EH (cell line): ENCODE measurements at regions not wholly inside any gene's neighbourhood (a gene's known extent, or its start where the extent isn't known, plus 50 kb on each side); places are given as distances from the start of the nearest gene placed in this dataset.

Experiments used
- DNase-seq: peaks from one replicate; pipeline ENCODE4 v3.0.0-alpha.2; 2015; ENCODE audit warnings: low read depth

GRCh38 chr14:65794674-65795279, 382.2 kb downstream of the FUT8 start:
- DNase-seq = no peak

- no peak for DNase-seq
These were observed 385.7 kb downstream of the FUT8 start for GRCh38 chr14:65798216-65798615.

DNA sequence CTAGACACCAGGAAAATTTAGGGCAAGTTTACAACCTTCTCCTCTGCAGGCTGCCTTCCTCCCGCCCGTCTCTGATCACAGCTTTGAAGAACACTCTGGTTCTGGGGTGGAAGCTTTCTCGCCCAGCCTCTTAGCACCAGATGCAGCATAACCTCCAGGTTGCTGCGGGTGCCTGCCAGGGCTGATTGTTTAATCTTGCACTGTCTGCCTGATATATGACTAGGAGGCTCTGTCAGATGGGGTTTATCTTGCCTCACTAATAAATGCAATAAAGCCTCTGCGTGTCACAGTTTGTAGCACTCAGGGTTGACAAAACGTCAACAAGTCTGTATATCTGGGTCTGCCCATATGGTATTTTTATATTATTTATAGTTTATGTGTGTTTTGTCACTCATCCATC, 388.2 kb downstream of the FUT8 start:
- no peak for DNase-seq

DNA sequence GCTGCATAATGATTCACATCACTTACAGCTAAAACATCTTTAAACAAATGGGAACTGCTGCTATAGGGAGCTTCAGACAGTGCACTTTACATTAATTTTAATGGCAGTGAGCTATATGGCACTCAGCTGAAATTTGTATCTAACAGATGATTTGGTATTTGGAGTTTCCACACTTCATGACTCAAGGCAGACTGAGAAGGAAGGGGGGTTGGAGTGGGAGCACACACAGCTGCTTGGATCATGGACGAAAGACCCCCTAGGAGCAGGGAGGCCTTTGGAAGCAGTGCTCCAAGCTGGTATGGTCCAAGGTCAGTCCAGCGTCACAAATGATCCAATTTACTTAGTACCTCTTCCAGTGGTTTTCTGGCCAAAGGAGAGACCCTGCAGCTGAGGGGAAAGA, 389.7 kb downstream of the FUT8 start:
- DNase-seq = no peak

- DNase-seq = no peak
These were observed 391.4 kb downstream of the FUT8 start for GRCh38 chr14:65803885-65804284.

- no peak for DNase-seq
These were observed 392.0 kb downstream of the FUT8 start for GRCh38 chr14:65804439-65805112.

- no peak for DNase-seq
These were observed 392.6 kb downstream of the FUT8 start for GRCh38 chr14:65805113-65805473.

- DNase-seq = no peak
These were observed 395.9 kb downstream of the FUT8 start for GRCh38 chr14:65808390-65808789.

DNA sequence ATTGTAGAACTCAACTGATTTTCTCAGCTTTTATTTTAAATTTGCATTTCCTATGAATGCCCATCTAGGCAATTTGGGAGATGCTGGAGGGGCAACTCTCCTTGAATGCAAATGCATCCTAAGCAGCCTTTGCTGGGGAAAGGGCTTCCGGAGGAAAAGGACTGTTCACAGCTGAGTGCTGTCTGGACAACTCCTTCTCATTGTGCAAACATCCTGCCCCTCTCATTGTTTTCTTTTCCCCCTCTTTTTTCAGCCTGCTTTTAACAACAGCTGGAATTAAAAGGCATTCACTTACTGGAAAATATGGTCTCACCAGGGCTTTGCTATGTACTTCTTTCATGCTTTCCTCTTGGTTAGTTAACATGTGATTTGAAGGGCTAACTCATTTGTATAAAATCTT, 397.8 kb downstream of the FUT8 start:
- no peak for DNase-seq

DNA sequence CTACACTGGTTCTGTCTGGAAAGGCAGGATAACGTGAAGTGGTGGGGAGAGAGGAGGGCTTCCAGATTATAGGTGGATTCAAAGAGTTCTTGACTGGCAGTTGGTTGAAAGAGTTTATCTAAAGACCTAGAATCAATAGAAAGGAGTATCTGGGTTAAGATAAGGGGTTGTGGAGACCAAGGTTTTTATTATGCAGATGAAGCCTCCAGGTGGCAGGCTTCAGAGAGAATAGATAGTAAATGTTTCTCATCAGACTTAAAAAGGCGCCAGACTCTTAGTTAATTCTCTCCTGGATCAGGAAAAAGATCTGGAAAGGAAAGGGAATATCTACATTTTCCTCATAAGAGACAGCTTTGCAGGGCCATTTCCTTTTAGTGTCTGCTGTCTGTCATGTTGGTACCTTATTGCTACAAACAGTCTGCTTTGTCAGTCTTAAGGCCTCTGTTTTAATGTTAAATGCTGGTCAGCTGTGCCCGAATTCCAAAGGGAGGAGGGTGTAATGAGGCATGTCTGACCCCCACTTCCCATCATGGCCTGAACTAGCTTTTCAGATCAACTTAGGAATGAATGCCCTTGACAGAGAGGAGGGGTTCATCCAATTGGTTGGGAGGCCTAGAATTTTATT, 401.3 kb downstream of the FUT8 start:
- DNase-seq = no peak

DNA sequence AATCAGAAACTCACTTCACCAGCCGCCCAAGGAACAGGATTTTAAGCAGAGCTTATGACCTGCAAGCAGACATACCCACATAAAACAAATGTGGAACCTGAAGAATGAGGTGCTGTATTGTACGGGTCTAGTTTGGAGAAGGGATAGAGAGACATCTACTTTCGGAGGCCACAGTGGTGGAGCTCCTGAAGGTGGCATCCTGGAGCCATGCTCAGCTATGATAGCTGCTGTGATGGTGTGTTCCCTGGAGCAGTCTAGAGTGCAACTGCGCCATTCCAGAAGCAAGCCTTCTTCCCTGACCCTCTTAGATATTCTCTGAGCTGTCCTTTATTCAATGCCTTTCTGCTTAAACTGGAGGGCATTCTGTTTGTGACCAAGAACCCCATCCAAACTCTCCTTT, 402.6 kb downstream of the FUT8 start:
- DNase-seq = no peak

DNA sequence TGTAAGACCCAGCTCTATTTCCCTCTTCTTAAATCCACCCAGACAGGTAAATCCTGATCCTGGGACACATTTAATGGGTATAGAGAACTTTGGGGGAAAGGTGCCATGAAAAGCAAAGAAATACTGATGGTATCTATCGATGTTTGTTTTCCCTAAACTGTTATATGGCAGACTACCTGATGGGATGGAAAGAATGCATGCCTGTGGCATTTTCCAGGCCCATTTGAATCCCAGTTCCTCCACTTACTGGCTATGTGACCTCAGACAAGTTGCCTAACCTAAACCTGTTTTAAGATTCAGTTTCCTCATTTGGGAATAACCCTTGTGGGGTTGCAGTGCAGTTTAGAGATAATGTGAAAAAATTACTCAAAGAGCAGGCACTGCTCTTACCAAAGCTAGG, 404.5 kb downstream of the FUT8 start:
- no peak for DNase-seq

GRCh38 chr14:65819569-65819968, 407.0 kb downstream of the FUT8 start:
- DNase-seq = no peak

DNA sequence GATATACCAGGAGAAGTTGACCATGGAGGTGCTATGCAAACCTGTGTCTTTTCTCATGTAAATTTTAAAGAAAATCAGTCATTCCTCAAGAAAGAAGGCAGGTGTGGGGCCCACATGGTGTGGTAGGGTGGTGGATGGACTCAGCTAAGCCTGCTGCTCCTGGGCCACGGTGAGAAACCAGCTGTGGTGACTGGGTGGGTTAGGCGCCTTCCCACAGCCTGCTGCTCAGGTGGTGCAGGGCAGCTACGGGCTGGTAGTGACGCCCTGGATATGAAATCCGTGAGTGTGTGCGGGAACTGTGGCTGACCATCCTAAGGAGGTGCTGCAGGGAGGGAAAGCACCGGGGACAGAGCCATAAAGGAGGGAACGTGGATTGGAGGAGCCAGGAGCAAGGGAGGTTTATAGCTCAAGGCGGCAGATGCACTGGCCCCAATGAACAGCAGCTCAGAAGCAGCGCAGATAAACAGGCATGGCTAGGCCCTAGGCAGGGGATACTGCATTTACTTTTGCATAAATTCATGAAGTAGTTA, 408.8 kb downstream of the FUT8 start:
- DNase-seq = no peak

DNA sequence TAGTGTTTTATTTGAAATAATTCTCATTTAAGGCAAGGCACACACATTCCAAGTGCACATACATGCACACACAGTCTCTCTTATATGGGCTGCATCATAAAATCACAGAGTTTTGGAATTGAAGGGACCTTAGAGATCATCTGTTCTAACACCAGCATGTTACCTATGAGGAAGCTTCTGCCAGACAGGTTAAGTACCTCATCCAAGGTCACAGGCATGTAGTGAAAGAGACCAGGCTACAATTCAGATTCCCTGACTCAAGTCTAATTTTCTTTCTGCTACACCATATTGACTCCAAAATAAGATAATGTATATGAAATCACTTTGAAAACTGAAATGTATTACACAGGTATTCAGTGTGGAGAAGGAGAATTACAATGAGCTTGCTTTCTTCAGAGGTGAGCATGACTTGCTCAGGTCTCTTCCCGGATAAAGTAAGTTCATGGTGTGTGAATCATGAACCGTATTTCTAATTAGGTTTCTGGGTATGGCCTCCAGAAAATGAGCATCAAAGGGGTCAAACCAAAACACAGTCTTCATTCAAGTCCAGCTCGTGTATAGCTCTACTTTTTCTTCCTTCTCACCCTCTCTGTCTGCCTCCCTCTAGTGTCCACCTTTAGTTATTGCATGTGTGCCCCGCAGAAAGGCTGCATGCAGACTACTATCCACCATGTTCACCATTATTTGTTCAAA, 411.9 kb downstream of the FUT8 start:
- DNase-seq = peak; percentile 69

DNA sequence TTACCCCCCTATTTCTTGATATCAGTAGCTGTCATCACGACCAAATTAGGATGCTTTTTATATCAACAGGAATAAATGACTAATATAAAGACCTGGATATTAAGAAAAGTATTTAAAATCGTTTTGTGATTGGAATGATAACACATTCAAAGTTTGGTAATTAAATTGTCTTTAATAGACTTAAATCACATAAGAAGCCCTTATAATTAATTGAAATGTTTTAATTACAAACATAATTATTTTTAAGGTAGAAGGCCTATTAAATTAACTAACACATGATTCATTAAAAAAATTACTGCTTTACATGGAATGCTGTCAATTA, 412.4 kb downstream of the FUT8 start:
- DNase-seq = no peak

DNA sequence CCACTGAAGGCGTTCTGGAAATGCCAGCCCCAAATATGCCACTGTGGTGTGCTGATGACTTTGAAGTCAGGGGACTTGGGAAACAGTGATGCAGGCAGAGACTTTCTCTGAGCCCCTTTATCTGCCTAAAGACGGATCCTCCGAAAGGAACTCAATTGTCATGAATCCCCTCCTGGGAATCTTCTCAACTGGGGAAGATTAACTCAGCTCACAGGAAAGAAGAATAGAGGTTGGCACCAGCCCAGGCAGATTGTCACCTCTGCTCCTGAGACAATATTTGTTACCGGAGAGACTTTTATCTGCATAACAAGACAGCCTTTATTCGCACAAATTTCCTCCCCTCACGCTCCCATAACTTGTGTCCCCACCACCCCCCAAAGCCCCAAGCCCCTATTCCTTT, 414.4 kb downstream of the FUT8 start:
- DNase-seq = no peak

- DNase-seq = no peak
These were observed 415.0 kb downstream of the FUT8 start for GRCh38 chr14:65827520-65827919.

DNA sequence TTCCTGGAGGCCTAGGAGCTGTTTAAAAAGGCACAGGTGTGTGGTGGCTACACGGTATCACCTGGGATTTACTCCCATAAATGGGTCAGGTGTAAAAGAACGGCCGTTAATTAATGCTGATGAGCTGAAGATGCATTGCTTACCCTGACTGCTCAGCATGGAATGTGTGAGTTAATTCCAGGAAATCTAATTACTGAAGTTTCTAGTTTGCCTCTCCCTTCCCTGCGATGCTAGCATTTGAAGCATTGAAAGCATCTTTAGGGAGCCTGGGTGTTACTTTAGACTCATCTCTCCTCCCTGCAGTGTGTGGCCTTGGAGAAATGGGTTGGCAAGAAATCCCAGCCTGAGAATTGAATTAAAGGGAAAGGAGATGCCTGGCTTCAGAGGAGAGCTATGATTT, 415.9 kb downstream of the FUT8 start:
- no peak for DNase-seq

GRCh38 chr14:65832431-65833266, 420.1 kb downstream of the FUT8 start:
- peak; percentile 34 for DNase-seq

GRCh38 chr14:65833267-65833880, 420.8 kb downstream of the FUT8 start:
- no peak for DNase-seq

DNA sequence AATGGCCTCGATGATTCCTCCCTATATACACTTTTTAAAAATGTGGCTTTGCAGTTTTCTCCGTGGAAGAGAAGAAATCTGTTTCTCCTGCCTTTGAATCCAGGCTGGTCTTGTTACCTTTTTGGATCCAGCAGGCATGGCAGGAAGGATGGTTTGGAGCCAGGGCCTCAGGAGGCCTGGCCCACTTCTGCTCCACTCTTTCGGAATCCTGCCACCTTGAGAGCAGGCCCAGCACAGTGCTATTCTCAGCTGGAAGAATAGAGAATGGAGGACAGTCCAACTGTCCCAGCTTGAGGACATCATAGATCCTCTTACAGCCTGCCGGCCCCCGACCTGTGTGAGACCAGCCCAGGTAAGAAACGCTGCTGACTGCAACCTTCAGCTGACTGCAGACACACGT, 421.5 kb downstream of the FUT8 start:
- no peak for DNase-seq
